Left renal pelvis (tissue), 4 donors: ENCODE measurements at regions not wholly inside any gene's neighbourhood (a gene's known extent, or its start where the extent isn't known, plus 50 kb on each side); places are given as distances from the start of the nearest gene placed in this dataset.
"Not testable (repeated sequence)": the region's sequence is repeated elsewhere in the genome, so short reads cannot be mapped to it uniquely, and the experiment has no call there.

ENCODE experiments used
- DNase-seq, 4 donors: peaks; one replicate each; pipeline ENCODE4 v3.0.0-alpha.2; 2013; ENCODE audit warnings: low read depth in 4 of 4, low spot score in 3 of 4

- DNase-seq = not testable (repeated sequence)
These were observed 124.3 kb downstream of the PTCHD1 start for GRCh38 chrX:23458957-23459356.

- DNase-seq = no peak
These were observed 130.6 kb downstream of the PTCHD1 start for GRCh38 chrX:23465105-23465791.

- DNase-seq = no peak
These were observed 131.3 kb downstream of the PTCHD1 start for GRCh38 chrX:23465985-23466384.

- no peak for DNase-seq
These were observed 143.4 kb downstream of the PTCHD1 start for GRCh38 chrX:23478056-23478455.

GRCh38 chrX:23478561-23478960 lies 143.9 kb downstream of the PTCHD1 start:
- no peak for DNase-seq

- DNase-seq = no peak
These were observed 147.9 kb downstream of the PTCHD1 start for GRCh38 chrX:23482561-23482960.

- DNase-seq = no peak
These were observed 148.7 kb downstream of the PTCHD1 start for GRCh38 chrX:23483396-23483795.

- no peak for DNase-seq
These were observed 159.3 kb downstream of the PTCHD1 start for GRCh38 chrX:23493941-23494374.

- no peak for DNase-seq
These were observed 160.1 kb downstream of the PTCHD1 start for GRCh38 chrX:23494741-23495140.

- no peak for DNase-seq
These were observed 163.3 kb downstream of the PTCHD1 start for GRCh38 chrX:23497919-23498318.

- no peak for DNase-seq
These were observed 165.3 kb upstream of the PRDX4 start for GRCh38 chrX:23501974-23502373.

- peak in 1 of 4 donors; percentile 12 for DNase-seq
These were observed 163.3 kb upstream of the PRDX4 start for GRCh38 chrX:23503835-23504539.

GRCh38 chrX:23504540-23504884 lies 162.8 kb upstream of the PRDX4 start:
- DNase-seq = no peak

- DNase-seq = no peak
These were observed 162.4 kb upstream of the PRDX4 start for GRCh38 chrX:23504895-23505294.

GRCh38 chrX:23505531-23506303 lies 161.6 kb upstream of the PRDX4 start:
- DNase-seq = no peak

- no peak for DNase-seq
These were observed 158.0 kb upstream of the PRDX4 start for GRCh38 chrX:23509256-23509655.

GRCh38 chrX:23511793-23512192 lies 155.5 kb upstream of the PRDX4 start:
- DNase-seq = no peak

GRCh38 chrX:23513121-23513520 lies 154.2 kb upstream of the PRDX4 start:
- no peak for DNase-seq

- no peak for DNase-seq
These were observed 153.2 kb upstream of the PRDX4 start for GRCh38 chrX:23514082-23514481.

GRCh38 chrX:23515028-23515427 lies 152.3 kb upstream of the PRDX4 start:
- no peak for DNase-seq

- DNase-seq = not testable (repeated sequence)
These were observed 144.2 kb upstream of the PRDX4 start for GRCh38 chrX:23523026-23523657.
